ENCODE measurements at regions not wholly inside any gene's neighbourhood (a gene's known extent, or its start where the extent isn't known, plus 50 kb on each side); places are given as distances from the start of the nearest gene placed in this dataset.

- no peak for TF ChIP-seq CTCF (IDR thresholded peaks at IDR 0.05)
- no peak for TF ChIP-seq POLR2A (IDR thresholded peaks at IDR 0.05)
Observed at GRCh38 chr2:219976871-219977270, 349.4 kb downstream of the SLC4A3 start.

Measured in breast epithelium (tissue), 3 donors.